ENCODE measurements at regions not wholly inside any gene's neighbourhood (a gene's known extent, or its start where the extent isn't known, plus 50 kb on each side); places are given as distances from the start of the nearest gene placed in this dataset.

DNA sequence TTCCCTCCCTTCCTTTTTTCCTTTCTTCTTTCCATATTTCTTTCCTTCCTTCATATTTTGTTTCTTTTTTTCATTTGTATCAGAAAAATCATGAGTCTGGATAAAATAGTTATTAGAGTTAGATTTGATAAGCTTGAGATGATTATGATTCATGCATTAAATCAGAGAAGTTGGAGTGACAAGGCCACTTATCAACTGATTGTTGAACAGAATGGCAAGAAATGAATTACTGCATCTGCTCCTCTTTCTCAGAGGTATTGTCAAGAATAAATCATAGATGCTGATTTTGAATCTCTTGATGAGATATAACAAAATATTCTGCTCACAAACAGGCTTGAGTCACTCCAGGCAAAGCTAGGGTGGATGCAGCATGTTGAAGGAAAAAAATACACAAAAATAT is 54.6 kb upstream of the ANO5 start:
- DNase-seq (ENCODE audit: extremely low spot score, unreplicated experiment): no peak
- TF ChIP-seq, protein P1, sequence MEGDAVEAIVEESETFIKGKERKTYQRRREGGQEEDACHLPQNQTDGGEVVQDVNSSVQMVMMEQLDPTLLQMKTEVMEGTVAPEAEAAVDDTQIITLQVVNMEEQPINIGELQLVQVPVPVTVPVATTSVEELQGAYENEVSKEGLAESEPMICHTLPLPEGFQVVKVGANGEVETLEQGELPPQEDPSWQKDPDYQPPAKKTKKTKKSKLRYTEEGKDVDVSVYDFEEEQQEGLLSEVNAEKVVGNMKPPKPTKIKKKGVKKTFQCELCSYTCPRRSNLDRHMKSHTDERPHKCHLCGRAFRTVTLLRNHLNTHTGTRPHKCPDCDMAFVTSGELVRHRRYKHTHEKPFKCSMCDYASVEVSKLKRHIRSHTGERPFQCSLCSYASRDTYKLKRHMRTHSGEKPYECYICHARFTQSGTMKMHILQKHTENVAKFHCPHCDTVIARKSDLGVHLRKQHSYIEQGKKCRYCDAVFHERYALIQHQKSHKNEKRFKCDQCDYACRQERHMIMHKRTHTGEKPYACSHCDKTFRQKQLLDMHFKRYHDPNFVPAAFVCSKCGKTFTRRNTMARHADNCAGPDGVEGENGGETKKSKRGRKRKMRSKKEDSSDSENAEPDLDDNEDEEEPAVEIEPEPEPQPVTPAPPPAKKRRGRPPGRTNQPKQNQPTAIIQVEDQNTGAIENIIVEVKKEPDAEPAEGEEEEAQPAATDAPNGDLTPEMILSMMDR (IDR thresholded peaks at IDR 0.05): no peak
- H3K9me3 Mint-ChIP-seq (ENCODE audit: unreplicated experiment): peaks cover 5% of the 10 kb centered on the region
- no peaks in the 10 kb centered on the region for H3K4me1 Mint-ChIP-seq (ENCODE audit: unreplicated experiment)
- no peak overlapping the region for H3K27ac Mint-ChIP-seq (ENCODE audit: unreplicated experiment)
- no peaks in the 10 kb centered on the region for H3K27me3 Mint-ChIP-seq (ENCODE audit: unreplicated experiment)
- no peaks in the 10 kb centered on the region for H3K36me3 Mint-ChIP-seq (ENCODE audit: unreplicated experiment)
- H3K4me3 Mint-ChIP-seq (ENCODE audit: unreplicated experiment): no peak overlapping the region

All from osteocyte (in vitro differentiated cells).